LoVo (cell line): ENCODE measurements at regions not wholly inside any gene's neighbourhood (a gene's known extent, or its start where the extent isn't known, plus 50 kb on each side); places are given as distances from the start of the nearest gene placed in this dataset.

Source experiments
- DNase-seq: peaks from one replicate; pipeline ENCODE4 v3.0.0-alpha.2; 2016; ENCODE audit warnings: low spot score

- DNase-seq = no peak
Measured at GRCh38 chr2:143916781-143917180, 603.1 kb downstream of the ZEB2 start.

DNA sequence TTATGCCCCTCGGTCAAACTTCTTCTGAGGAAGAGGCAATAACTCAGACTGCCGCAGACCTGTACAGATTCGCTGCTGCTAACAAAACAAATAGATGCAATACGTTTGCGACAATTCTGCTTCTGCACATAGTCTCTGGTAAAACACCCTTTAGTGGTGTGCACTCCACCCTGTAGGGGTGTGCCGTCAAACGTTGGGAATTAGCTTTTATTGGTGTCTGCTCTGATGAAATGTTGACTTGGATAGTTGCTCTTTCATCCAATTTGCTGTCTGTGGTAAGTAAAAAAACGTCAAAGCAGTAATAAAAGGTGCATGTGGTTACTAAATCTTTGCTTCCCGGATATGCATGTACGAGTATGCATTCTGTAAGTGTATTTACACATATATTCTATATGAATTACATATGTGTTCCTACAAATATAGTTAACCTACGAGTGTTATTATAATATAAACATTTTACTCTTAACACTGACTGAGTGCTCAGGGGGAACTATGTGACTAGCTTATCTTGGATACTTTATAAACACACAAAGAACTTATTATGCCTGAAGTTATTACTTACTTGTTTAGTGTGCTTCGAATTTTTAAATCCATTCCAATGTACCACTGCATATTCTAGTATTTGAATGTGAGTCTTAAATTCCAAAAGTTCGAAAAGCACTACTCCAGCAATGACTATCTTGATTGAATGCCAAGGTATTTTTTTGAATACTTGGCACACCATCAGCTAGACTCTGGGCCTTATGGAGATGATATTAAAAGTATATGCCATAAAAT is 610.2 kb downstream of the ZEB2 start:
- no peak for DNase-seq

- DNase-seq = no peak
Measured at GRCh38 chr2:143908843-143909242, 611.1 kb downstream of the ZEB2 start.

DNA sequence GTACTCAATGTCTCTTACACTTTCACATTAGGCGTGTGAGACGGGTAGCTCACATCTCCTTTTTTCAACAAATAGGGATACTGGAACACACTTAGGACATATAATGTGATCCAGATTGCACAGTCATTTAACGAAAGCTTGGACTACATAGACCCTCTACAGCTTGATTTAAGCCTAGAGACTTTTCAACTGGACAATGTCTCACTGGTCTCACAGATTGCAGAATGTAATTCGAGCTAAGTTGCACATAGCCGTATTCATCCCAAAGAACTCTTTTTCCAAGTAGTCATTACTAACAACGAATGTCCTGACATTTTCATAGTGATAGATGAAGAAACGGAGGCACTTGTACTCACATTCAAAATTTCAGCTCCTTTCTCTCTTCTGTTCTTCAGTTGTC is 612.1 kb downstream of the ZEB2 start:
- DNase-seq = no peak

GRCh38 chr2:143906850-143907249 is 613.1 kb downstream of the ZEB2 start:
- DNase-seq = no peak

GRCh38 chr2:143905587-143905986 is 614.3 kb downstream of the ZEB2 start:
- no peak for DNase-seq

DNA sequence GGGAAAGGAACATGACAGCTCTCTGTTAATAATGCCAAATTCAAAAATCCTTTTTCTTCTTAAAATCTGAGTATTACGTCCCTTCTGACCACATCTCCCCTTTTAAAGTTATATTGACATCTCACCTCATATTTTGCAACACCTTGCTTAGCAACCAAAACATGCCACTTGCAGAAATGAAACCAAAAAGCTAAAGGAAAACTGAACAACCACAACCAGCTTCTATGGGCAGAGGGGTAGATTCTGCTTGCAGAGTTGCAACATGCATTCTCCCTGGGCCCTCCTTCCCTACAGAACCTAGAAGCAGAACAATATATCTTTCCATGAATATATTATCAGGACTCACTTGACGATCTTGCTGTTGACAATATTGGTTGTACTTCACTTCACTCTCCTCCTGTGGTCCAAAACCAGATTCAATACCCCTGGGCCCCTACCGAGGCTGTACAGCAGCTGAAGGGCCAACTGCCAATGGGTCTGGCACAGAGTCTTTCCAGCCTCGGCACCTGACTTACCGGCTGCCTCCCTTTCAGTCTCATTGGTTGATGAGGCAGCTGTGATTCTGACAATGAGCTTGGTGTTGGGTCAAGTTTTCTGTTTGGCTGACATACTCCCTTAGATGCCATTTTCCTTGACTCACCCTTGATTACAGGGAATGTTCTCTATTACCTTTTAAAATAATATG is 616.6 kb downstream of the ZEB2 start:
- no peak for DNase-seq

DNA sequence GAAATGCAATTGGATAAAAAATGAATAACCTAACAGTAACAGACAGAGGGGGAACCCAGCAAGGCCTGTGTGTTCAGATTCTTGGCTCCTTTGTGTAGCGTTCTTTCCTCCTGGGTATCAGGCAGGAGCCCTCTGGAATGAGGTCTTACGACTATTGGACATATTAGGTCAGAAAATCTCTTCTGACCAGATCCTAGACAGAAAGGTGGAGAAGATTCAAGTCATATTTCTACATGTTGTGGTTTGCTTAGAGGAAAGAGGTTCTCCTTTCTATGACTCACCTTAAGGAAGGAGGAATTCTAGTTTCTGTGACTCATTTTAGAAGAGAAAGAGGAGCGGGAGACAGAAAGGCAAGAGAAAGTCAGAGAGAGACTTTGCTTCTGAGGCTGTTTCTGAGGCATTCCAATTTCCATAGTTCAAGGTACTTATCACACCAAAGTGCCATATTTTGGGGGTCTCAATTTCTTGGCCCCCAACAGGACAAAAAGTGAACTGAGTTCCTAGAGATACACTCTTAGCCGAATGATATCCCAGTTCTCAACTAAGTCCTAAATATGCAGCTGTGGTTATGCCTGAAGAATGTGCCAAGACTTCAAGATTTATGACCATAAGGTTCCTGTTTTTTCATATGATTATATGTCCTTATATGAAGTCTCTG is 618.6 kb downstream of the ZEB2 start:
- DNase-seq = peak; percentile 36

GRCh38 chr2:143899987-143900386 is 619.9 kb downstream of the ZEB2 start:
- DNase-seq = no peak

DNA sequence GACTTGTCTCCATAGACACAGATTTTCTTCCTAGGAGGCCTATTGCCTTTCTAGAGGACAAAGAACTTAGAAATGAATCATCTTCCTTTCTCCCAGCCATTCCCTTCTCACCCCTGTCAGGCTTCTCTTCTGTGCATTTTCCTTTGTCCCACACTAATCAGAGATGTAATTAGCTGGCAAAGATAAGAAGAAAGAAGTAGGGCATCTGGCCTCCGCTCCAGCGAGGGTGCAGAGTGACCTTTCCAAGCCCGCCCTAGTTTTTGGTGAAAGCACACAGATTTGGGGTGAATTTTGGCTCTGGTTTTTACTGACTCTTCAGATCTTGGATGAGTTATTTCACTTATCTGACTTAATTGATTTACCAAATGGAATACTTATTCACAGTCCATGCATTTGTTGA is 626.5 kb downstream of the ZEB2 start:
- DNase-seq = no peak

DNA sequence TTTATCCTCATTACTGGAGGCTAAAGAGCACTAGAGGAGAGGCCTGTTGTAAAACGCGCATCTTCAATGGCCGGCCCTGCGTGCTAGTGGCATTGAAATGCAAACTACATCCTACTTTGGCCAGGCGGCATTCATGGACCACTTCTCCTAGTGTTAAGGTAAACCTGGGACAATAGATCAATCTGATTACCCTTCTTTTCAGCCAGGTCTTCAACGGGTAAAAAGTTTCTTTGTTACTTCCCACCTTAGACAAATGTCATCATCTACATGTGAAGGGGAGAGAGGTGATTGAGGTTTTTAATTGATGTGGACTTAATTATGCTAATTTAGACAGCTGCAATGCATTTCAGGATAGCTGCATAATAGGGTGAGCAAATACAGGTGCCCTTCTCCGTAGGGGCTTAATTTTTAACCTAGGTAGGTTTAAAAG is 628.0 kb downstream of the ZEB2 start:
- no peak for DNase-seq

- no peak for DNase-seq
Measured at GRCh38 chr2:143890798-143891197, 629.1 kb downstream of the ZEB2 start.

DNA sequence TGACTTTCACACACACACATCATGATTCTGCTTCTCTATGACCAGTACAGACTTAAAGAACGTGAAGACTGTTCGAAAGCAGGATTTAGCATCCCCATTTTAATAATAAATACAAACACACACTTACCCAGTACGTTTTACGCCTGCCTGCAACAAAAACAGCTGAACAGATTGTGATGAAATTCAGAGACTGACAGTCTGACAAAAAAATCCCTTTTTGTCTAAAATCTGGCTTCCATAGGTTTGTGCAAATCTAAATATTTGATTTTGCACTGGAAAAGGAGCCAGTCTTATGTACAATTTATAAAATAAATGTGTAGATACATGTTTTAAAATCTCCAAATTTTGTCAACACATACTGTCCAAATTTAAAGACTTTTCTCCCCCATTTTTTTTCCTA is 630.7 kb downstream of the ZEB2 start:
- no peak for DNase-seq

GRCh38 chr2:143885461-143885860 is 634.5 kb downstream of the ZEB2 start:
- no peak for DNase-seq

- no peak for DNase-seq
Measured at GRCh38 chr2:143881246-143881645, 638.7 kb downstream of the ZEB2 start.

DNA sequence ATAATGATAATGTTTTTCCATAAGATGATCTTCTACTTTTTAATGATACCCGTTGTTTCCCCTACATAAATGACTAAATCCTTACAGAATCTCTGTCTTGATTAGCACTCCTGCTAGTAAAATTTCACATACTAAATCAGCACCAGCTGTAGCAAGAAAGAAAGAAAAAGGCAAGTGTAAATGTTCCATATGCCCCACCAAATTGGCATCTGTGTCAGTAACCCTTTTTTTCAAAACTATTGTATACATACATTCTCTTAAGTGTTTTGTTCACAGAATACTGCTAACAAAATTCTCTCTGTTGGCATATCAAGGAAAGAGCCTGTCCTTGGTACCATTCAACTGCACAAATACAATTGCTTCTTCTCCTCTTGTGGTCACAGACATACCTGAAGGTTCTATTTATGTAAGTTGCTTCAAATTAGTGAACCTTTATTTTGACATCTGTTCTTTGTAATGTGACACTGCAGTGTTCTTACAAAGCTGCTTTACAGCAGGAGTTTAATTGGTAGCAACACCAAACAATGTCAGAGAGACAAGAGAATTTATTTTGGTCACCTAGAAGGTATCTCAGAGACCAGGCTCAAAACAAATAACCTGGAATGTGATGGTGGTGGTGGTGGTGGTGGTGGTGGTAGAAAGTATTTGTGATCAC is 641.9 kb downstream of the ZEB2 start:
- no peak for DNase-seq

GRCh38 chr2:143877056-143877455 is 642.9 kb downstream of the ZEB2 start:
- no peak for DNase-seq

GRCh38 chr2:143875295-143876233 is 644.4 kb downstream of the ZEB2 start:
- no peak for DNase-seq

DNA sequence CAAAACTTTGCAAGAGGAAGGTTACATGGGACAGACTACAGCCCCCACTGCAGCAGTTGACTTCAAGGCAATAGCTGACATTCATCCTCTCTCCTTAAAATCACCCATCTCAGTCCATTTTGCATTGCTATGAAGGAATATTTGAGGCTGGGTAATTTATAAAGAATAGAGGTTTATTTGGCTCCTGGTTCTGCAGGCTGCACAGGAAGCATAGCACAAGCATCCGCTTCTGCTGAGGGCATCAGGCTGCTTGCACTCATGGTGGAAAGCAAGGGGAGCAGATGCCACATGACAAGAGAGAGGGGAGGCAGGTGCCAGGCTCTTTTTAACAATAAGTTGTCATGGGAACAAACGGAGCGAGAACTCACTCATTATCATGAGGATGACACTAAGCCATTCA is 646.0 kb downstream of the ZEB2 start:
- no peak for DNase-seq

- no peak for DNase-seq
Measured at GRCh38 chr2:143870696-143871095, 649.2 kb downstream of the ZEB2 start.

DNA sequence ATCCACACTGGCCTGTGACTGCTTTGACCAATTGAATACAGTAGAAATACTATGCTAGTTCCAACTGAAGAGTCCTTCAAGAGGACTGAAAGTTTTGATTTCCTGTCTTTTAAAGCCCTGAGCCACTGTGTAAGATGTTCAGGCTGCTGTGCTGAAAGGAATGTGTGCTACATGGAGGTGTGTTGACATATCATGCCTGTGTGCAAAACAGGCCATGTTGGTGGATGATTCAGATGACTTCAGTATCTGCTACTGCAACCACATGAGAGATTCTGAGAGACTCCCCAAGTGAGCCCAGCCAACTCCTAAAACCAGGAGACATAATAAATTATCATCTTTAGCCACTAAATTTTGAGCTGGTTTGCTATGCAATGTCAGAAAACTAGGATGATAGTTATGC is 662.9 kb downstream of the ZEB2 start:
- no peak for DNase-seq

- no peak for DNase-seq
Measured at GRCh38 chr2:143852759-143853158, 667.2 kb downstream of the ZEB2 start.
